ENCODE measurements at regions not wholly inside any gene's neighbourhood (a gene's known extent, or its start where the extent isn't known, plus 50 kb on each side); places are given as distances from the start of the nearest gene placed in this dataset.

- TF ChIP-seq L3MBTL2 (conservative IDR thresholded peaks at IDR 0.05), result no peak
- TF ChIP-seq SUZ12 (IDR thresholded peaks at IDR 0.05), result no peak
- no peak for TF ChIP-seq PKNOX1 (IDR thresholded peaks at IDR 0.05)
- no peak for TF ChIP-seq SP1 (IDR thresholded peaks at IDR 0.05)
Measured at GRCh38 chr20:17854307-17854903, 114.2 kb downstream of the SNX5 start.

Data from HEK293T (cell line).